Kidney tubule cell (primary cell): ENCODE measurements at regions not wholly inside any gene's neighbourhood (a gene's known extent, or its start where the extent isn't known, plus 50 kb on each side); places are given as distances from the start of the nearest gene placed in this dataset.
"Not testable (repeated sequence)": the region's sequence is repeated elsewhere in the genome, so short reads cannot be mapped to it uniquely, and the experiment has no call there.

Source experiments
- DNase-seq: peaks from one replicate; pipeline ENCODE4 v3.0.0-alpha.2; 2018; ENCODE audit warnings: low spot score

DNA sequence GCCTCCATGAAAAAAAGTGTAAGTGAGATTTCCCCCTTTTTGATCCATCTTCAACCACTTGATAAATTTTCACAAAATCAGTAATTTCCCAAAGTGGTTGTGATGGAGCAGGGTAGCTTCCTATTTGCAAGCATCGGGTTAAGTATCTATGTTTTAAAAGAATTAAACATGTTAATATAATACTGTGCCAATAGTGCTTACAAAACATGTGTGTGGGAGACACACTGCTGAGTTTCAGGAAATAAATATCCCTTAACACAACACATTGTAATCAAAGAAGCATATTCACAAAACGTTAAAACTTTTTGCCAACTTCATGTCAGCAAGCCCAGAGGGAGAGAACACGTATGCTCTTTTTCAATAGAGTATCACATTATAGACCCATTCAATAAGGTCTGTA is 526.9 kb downstream of the TTLL7 start:
- not testable (repeated sequence) for DNase-seq

DNA sequence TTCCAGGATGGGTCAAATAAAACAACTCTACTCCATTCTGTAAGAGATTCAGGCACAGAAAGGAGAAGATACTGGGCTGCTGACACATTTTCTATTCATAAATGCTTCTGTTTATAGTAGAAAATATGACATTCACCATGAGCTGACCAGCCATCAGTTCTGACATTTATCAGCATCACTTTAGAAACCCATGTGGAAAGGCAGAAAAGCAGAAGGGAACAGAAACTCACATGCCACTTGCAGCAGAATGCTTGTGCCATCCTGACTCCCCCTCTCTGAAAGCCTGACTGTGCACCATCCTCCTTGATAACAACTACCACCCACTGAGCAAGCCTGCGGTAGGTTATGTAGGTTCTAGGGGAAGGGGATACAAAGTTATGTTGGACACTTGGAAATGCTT is 527.7 kb downstream of the TTLL7 start:
- not testable (repeated sequence) for DNase-seq

DNA sequence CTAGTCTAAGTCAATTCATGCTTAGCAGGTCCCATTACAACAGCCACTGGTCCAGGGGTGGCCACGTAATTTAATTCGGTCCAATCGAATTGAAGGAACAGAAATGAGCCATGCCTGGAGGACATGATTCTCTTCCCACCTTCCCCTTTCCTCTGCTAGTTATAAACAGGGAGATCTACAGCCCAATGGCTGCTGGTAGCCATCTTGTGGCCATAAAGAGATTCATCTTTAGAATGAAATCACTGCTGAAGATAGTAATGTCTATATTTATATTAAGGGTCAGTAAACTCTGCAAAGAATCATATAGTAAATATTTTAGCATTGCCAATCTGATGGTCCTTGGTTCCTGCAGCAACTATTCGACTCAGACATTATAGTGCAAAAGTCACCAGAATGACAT is 530.6 kb downstream of the TTLL7 start:
- not testable (repeated sequence) for DNase-seq

DNA sequence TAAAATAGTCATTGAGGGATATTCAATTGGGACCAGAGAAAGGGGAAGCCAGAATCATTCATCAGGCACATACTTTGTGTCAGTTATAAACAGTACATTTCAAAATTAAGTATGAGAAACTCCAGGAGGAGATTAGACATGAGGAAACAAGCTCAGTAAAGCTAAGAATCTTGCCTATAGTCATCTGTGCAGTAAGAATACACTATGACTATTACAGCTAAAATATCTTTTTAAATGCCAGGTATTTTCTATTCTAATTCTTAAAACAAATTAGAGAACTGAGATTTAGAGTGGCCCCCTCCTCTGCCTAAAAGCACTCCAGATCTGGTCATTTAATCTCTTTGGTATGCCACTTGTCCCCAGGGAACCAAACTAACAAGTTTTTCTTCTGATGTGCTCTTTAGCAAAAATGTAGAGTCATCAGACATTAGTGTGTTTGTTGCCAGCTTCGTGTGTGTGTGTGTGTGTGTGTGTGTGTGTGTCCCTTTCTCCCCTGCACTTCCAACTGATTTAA is 541.1 kb downstream of the TTLL7 start:
- DNase-seq, result not testable (repeated sequence)

DNA sequence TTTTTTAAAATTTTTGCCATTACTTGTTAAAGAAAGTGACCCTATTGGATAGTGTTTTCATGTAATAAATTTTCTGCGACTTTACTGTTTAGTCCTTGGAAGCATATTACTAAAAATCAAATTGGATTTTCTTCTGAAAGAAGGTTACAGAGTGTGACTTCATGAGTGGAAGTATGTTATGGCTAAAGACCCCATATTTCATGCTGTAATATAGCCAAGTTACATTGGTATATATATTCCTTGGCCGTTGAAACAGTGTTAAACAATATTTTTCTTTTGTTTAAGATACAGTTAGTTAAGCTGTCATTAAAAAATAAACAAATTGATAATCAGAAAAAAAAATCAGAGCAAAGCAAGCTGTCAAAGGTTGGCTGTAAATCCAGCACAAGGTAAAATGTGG is 541.7 kb downstream of the TTLL7 start:
- not testable (repeated sequence) for DNase-seq

DNA sequence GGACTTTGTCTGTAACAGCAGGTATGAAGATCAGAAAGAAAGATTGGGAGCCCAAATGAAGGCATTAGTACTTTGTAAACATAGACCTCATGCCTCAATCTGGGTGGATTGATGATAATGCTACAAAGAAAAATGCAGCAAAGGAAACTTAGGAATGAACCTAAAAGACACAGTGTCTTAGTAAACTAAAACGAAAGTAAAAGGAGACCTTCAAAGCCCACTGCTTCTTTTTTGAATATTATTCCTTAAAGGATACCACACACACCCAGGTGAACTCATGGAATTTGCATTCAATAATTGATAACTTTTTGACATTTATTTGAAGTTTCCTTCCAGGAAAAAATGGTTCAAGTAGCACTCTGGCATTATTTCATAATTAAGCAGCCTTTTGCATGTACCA is 543.2 kb downstream of the TTLL7 start:
- not testable (repeated sequence) for DNase-seq

DNA sequence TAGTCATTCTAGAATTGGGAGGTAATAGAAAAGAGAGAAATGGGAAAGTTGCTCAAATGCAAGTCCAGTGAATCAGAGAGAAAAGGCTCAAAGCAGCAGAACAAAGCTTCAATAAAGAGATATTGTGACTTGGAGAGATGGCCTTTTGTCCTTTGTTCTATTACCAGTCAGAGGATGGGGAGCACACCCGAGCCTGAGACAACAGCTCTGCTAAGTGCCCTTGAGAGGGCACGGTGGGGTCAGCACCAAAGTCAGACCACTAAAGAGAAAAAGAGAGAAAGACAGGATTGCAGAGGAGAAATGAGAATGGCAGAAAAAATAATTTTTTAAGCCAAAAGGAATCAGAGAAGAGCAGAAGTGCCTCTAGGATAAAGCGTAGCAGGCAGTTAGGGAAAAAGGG is 553.1 kb downstream of the TTLL7 start:
- DNase-seq, result not testable (repeated sequence)

DNA sequence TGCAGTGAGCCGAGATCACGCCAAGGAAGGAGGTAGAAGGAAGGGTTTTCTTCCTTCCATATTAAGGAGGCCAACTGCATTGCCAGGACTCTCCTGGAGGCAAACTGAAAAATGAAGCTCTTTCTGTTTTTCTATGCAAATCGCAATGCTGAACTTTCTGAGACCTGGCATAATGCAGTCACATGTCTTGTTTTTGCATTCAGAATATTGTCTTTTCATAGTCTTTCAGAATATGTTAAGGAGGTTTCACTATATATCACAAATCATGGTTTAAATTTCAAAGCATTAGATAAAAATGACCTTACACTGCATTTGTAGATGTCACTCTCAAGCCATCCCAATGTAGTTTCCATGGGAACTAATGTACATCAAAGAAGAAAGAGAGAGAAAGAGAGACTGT is 556.5 kb downstream of the TTLL7 start:
- DNase-seq, result not testable (repeated sequence)

DNA sequence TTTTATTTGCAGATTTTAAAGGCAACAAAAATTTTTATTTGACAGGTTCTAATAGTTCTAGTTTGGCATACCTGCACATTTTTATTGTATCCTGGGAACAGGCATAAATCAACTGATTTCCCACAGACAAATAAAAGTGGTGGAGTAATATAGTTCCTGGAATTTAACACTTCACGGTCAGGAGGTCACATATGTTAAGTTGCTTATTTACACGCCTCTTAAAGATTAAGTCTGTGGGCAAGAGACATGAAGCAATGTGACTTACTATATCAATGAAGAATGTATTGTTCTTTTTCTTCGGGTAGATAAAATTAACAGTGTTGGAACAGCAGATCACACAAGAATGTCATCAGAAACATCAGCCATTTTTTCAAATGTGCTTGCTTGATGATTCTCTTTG is 558.3 kb downstream of the TTLL7 start:
- not testable (repeated sequence) for DNase-seq

DNA sequence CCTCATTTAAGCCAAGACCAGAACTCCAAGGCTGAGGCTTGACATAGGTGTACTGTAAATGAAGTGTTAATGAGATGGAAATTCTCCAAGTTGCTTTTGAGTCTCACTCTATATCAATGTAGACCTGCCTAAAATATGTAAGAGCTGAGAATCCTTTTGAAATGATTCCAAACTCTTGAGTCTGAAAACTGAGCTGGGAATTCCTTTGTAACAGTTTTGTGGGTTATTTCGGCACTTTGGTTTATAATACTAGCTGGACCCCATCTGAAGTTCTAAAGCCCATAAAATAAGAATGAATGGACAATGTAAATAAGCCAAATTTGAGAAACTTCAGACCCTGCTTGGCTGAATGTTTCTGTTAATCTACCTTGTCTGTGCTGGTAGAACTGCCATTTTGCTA is 558.9 kb downstream of the TTLL7 start:
- not testable (repeated sequence) for DNase-seq

DNA sequence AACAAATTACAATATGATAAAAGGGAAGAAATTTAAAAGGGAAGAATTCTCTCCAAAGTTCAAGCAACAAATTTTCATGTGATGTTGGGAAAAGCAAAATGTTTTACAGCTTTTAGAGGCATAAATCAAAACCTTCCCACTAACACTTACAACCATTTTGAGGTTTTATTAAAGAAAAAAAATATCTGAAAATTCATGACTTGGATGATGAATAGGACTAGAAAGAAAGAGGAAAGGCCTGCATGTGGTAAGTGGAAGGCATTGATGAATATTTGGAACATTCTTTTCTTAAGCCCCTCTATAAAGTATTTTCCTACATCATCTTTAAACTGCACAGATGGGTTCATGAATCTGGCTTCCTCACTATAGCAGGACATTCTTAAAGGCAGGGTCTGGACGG is 560.6 kb downstream of the TTLL7 start:
- not testable (repeated sequence) for DNase-seq

DNA sequence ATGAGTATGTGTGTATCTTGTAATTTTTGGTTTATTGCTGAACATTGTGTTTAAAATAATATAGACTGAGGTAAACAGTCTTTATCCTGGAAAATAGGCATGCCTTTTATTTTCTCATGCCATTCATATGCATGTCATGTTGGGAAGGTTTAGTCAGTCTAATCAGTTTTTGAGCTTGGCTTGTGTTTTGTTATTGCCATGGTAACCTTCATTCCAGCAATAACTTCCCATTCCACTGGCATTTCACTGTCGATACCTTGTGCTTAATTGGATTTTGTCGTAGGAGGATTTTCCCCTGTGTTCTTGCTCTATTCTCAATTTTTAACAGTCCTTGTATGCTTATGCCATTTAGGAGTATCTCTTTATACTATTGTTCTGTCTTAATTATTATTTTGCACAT is 563.6 kb downstream of the TTLL7 start:
- DNase-seq, result not testable (repeated sequence)

DNA sequence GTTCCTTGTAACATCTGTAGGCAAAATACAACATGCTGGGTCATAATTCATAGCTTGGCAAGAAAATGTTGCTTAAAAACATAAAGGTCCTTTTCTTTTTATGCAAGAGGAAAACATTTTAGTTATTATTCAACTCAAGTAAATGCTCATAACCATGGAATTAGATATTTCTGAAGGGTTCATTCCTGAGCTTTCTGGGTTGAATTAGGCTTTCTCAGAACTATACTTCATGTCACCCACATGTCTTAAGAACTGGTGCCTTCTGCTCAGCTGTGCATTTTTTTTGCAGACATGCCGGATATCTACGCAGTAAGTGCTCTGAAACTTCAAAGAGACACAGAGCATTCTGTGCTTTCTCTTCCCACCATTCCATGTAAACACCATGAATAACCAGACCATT is 571.4 kb downstream of the TTLL7 start:
- not testable (repeated sequence) for DNase-seq

DNA sequence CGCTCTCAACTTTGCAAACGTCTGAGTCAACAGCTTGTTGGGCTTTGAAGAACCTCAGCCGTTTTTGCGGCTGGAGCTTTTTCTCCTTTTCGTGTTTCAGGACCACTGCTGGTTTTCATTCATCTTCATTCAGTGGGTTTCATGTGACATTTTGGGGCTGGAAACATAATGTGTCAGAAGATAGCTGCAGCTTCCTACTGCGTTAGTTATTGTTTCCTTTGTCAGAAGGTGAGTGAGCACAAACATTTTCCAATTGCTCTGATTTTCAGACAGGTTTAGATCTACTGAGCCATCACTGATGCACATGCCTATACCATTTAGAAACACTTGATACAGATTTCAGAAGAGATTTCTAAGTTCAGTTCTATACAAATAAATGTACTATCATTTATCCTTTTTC is 575.5 kb downstream of the TTLL7 start:
- DNase-seq, result not testable (repeated sequence)

DNA sequence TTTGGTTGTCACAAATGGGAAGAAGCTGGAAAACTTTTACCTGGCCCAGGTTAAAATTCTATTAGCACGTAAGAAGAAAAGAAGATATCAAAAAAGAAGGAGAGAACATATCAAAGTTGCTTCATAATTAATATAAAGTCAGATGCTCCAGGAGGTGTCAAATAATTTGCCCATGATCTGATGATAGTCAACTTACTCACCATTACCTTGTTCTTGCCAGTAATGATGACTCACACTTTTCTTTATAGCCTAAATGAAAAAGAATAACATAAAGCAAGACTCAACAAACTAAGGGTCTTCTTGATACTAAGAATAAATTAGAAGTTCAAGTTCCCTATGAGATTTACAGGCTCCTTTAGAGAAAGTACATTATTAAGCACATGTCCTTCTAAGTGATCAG is 580.4 kb downstream of the TTLL7 start:
- DNase-seq, result peak; percentile 1

DNA sequence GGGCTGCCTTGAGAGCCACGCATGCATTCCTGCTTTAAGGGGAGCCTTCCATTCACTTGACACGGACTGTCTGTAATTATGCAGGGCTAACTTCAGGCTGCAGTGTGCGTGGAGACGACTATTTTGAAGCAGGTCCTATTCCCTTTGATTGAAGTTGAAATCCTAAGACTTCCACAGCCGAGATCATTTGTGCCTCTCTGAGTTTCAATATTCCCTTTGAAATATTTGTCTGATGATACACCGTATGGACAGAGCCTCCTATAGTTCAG is 585.2 kb downstream of the TTLL7 start:
- not testable (repeated sequence) for DNase-seq

DNA sequence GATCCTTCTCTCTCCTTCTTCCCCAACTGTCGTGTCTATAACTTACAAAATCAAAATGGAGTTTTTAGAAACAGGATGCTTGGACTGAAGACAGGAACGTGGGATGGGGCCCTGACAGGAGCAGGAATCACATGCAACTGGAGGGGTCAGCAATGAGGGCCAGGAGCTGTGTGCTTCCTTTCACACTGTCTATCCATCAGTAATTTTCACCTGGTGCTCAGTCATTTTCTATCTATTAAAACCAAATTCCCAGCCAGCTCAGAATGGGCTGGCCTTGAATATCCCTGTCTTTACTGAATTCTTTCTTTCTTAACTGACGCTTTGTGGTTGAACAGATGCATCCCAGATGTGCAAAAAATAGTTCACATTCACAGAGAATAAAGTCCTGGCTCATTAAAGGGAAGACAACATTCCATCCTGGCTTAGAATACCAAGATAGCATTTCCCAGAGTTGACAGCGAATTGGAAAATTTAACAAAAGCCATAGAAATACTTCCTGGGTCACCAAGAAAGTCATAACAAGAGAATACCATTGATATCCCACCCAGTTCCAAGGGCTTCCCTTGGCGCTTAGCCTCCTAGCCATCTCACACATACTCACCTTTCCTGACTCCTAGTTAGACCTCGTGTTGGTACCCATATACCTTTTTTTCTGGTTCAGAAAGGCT is 588.1 kb downstream of the TTLL7 start:
- not testable (repeated sequence) for DNase-seq

DNA sequence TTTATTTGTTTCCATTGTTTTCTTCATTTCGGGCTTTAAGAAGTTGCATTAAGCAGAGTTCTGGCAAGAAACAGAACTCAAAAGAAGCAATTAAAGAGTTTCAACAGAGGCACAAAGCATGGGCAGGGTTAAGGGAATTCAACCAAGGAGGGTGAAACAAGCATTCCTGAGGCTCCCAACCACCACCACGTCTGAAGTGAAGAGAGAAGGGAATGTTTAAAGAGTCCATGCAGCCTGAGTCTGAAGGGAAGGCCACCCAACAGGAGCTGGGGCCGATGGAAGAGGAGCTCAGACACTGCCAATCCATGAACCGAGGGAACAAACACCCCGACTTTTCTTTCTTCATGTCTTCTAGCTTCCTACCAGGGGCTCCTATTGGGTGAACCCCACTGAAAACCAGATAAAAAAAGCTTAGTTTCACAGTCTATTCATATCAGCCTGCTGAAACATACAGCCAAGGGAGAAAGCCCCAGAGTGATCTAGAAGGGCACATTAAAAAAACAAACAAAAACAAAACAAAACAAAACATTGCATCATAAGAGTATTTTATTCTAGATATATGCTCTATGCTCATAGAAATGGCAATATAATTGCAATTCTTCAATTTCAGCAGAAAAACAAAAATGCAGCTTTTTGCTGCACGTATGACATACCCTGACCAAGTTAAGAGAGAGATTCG is 592.1 kb downstream of the TTLL7 start:
- not testable (repeated sequence) for DNase-seq

DNA sequence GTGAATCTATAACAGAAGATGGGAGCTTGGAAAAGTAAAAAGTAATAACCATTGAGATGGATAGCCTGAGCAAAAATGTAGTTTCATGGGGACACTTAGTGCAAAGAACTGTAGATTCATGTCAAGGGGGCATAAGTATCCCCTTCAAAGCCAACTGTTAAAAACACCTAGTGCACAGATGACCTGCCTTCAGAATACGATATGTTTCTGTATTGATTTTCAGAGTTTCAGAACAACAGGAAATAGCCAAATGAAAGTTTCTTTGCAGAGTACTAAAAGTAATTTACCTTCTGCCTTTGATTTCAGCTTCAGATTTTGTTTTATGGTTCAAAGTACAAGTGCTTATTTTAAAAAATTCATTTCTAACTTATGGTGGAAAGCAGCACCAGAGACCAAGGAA is 593.1 kb downstream of the TTLL7 start:
- DNase-seq, result not testable (repeated sequence)

DNA sequence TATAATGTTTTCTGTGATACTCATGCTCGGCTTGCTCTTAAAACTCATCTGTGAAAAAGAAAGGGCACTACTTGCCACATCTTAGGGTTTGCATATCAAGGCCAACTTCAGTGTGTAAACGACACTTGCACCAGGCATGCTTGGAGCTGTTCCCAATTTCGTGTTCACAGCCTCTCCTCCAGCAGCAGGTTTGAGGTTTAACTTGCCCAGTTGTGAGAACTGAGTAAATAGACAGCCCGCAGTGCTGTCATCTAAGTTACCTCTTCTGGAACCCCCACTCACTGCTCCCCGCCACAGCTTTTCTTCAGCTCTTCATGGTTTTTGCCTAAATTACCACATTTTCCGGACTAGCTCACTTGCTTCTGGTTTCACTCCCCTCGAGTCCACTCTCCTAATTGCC is 595.4 kb downstream of the TTLL7 start:
- DNase-seq, result not testable (repeated sequence)

DNA sequence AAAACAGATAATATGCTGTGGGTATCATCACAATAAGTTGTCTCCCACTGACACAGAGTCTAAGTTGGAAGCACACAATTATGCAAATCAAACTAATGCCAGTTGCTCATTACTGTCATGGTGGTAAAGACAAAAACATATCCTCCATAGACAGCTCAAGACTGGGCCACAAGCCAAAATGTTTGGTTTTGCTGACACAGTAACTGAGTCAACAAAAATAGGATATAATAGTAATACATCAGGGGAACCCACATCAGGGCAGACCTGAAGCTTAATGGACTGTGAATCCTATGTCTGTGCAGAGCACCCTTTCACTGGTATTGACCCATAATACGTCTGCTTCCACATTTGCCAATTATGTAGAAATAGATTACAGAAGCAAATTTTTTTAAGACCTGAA is 597.8 kb downstream of the TTLL7 start:
- DNase-seq, result peak; percentile 39

DNA sequence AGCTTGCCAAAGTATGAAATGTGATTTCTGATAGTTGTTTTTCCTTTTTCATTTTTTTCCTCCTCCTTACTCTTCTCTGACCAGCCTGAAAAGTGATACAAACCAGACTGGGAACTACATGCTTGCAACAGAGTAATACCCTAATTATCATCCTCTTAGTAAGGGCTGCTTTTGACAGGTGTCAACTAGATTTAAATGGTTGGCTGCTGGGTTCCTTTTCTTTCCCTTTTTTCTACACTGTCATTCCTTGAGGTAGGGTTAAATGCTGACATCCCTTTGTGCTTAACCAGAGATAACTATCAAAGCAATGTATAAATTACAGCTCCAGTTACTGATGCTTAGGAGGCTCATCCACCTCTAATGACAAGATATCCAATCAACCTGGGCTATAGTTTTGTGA is 598.8 kb downstream of the TTLL7 start:
- DNase-seq, result not testable (repeated sequence)

DNA sequence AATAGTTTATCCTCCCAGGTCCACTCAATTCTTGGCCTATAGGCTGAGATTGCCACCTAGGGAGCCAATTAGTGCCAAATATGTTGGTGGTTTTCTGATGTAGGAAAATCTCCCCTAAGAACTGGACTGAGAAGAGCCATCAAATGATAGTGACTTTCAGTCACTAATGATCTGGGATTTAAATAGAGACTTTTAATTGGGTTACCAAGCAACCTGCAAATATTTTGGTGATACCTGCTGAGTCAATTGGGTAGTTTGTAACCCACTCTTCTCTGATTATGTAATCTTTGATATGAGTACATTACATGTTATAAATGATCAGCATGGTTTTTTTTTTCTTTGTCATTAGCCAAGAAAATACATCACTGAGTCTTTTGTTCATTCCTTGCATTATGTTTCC is 600.8 kb downstream of the TTLL7 start:
- not testable (repeated sequence) for DNase-seq

DNA sequence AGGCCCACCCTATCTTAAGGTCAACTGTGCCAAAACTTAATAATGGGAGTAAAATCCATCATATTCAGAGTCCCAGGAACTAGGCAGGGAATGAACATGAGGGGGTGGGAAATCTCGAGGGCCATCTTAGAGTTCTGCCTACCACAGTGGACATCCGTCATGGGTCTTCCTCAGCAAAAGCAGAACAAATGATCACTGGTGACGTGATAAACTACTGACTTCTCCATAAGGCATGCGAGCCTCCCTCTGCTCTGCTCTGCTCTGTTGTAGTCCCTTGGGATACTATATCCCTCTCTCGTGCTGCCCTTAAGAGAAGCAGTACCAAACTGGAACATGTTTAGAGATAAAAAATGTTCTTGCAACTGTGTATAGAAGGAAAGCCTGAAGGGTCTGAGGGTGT is 603.8 kb downstream of the TTLL7 start:
- not testable (repeated sequence) for DNase-seq
